ENCODE measurements at regions not wholly inside any gene's neighbourhood (a gene's known extent, or its start where the extent isn't known, plus 50 kb on each side); places are given as distances from the start of the nearest gene placed in this dataset.
"Not testable (repeated sequence)": the region's sequence is repeated elsewhere in the genome, so short reads cannot be mapped to it uniquely, and the experiment has no call there.

- no peak overlapping the region for H3K27ac Mint-ChIP-seq (ENCODE audit: unreplicated experiment)
- H3K9me3 Mint-ChIP-seq (ENCODE audit: low read depth, unreplicated experiment), result peaks cover 4% of the 10 kb centered on the region
- intact Hi-C loops (cut with micrococcal nuclease; ENCODE audit: unreplicated experiment), result no loop called here
- CTCF ChIA-PET, result no interaction called here
- BruUV-seq (replicated peaks), result no TSS peak
- no peak overlapping the region for H3K4me3 Mint-ChIP-seq (ENCODE audit: low read depth, unreplicated experiment)
- no peak for DNase-seq
- peaks cover 4% of the 10 kb centered on the region for H3K36me3 Mint-ChIP-seq (ENCODE audit: insufficient read depth, unreplicated experiment)
- H3K27me3 Mint-ChIP-seq (ENCODE audit: unreplicated experiment), result no peaks in the 10 kb centered on the region
- peaks cover 14% of the 10 kb centered on the region for H3K4me1 Mint-ChIP-seq (ENCODE audit: low read depth, unreplicated experiment)
- TF ChIP-seq CTCF (IDR thresholded peaks at IDR 0.05; ENCODE audit: unreplicated experiment), result no peak
Observed at GRCh38 chr15:79740561-79740960, 156.3 kb downstream of the MTHFS start.

- Mint-ChIP-seq H3K36me3 (ENCODE audit: insufficient read depth, unreplicated experiment) (peaks cover 4% of the 10 kb centered on the region), H3K4me1 (ENCODE audit: low read depth, unreplicated experiment) (no peaks in the 10 kb centered on the region), H3K4me3 (ENCODE audit: low read depth, unreplicated experiment) (no peak overlapping the region), H3K27ac (ENCODE audit: unreplicated experiment) (no peak overlapping the region), H3K9me3 (ENCODE audit: low read depth, unreplicated experiment) (peaks cover 6% of the 10 kb centered on the region), H3K27me3 (ENCODE audit: unreplicated experiment) (no peaks in the 10 kb centered on the region)
- BruUV-seq (replicated peaks), result no TSS peak
- no peak for DNase-seq
- CTCF ChIA-PET, result interaction anchor here (1.3 kb wide), 1 partner anchor 474 kb away, joined by 3 read pairs; no protein-coding TSS in a partner anchor
- TF ChIP-seq CTCF (IDR thresholded peaks at IDR 0.05; ENCODE audit: unreplicated experiment), result no peak
- intact Hi-C loops (cut with micrococcal nuclease; ENCODE audit: unreplicated experiment), result no loop called here
Observed at GRCh38 chr15:79743032-79743431, 153.8 kb downstream of the MTHFS start.

GRCh38 chr15:79744485-79744884 lies 152.3 kb downstream of the MTHFS start:
- intact Hi-C loops (cut with micrococcal nuclease; ENCODE audit: unreplicated experiment); H3K36me3 Mint-ChIP-seq (ENCODE audit: insufficient read depth, unreplicated experiment); H3K4me1 Mint-ChIP-seq (ENCODE audit: low read depth, unreplicated experiment); H3K9me3 Mint-ChIP-seq (ENCODE audit: low read depth, unreplicated experiment); H3K4me3 Mint-ChIP-seq (ENCODE audit: low read depth, unreplicated experiment); H3K27ac Mint-ChIP-seq (ENCODE audit: unreplicated experiment); H3K27me3 Mint-ChIP-seq (ENCODE audit: unreplicated experiment); BruUV-seq (replicated peaks); CTCF ChIA-PET: not testable (repeated sequence)
- DNase-seq, result peak; percentile 21

- no peak overlapping the region for H3K27ac Mint-ChIP-seq (ENCODE audit: unreplicated experiment)
- no TSS peak for BruUV-seq (replicated peaks)
- TF ChIP-seq CTCF (IDR thresholded peaks at IDR 0.05; ENCODE audit: unreplicated experiment), result no peak
- H3K4me1 Mint-ChIP-seq (ENCODE audit: low read depth, unreplicated experiment), result no peaks in the 10 kb centered on the region
- peaks cover 16% of the 10 kb centered on the region for H3K27me3 Mint-ChIP-seq (ENCODE audit: unreplicated experiment)
- H3K4me3 Mint-ChIP-seq (ENCODE audit: low read depth, unreplicated experiment), result no peak overlapping the region
- peaks cover 4% of the 10 kb centered on the region for H3K9me3 Mint-ChIP-seq (ENCODE audit: low read depth, unreplicated experiment)
- intact Hi-C loops (cut with micrococcal nuclease; ENCODE audit: unreplicated experiment), result loop anchor here (5.0 kb wide), 1 partner anchor 421 kb away; no protein-coding TSS in a partner anchor
- CTCF ChIA-PET, result no interaction called here
- H3K36me3 Mint-ChIP-seq (ENCODE audit: insufficient read depth, unreplicated experiment), result no peaks in the 10 kb centered on the region
- no peak for DNase-seq
Observed at GRCh38 chr15:79756365-79756764, 140.4 kb downstream of the MTHFS start.

GRCh38 chr15:79765081-79765480 lies 131.7 kb downstream of the MTHFS start:
- CTCF ChIA-PET, result no interaction called here
- H3K27ac Mint-ChIP-seq (ENCODE audit: unreplicated experiment), result no peak overlapping the region
- BruUV-seq (replicated peaks), result no TSS peak
- H3K4me1 Mint-ChIP-seq (ENCODE audit: low read depth, unreplicated experiment), result no peaks in the 10 kb centered on the region
- intact Hi-C loops (cut with micrococcal nuclease; ENCODE audit: unreplicated experiment), result loop anchor here (5.0 kb wide), 1 partner anchor 87 kb away; no protein-coding TSS in a partner anchor
- peaks cover 55% of the 10 kb centered on the region for H3K27me3 Mint-ChIP-seq (ENCODE audit: unreplicated experiment)
- peaks cover 6% of the 10 kb centered on the region for H3K9me3 Mint-ChIP-seq (ENCODE audit: low read depth, unreplicated experiment)
- no peak for DNase-seq
- H3K36me3 Mint-ChIP-seq (ENCODE audit: insufficient read depth, unreplicated experiment), result no peaks in the 10 kb centered on the region
- H3K4me3 Mint-ChIP-seq (ENCODE audit: low read depth, unreplicated experiment), result no peak overlapping the region
- no peak for TF ChIP-seq CTCF (IDR thresholded peaks at IDR 0.05; ENCODE audit: unreplicated experiment)
